GM19438 (cell line): ENCODE measurements at regions not wholly inside any gene's neighbourhood (a gene's known extent, or its start where the extent isn't known, plus 50 kb on each side); places are given as distances from the start of the nearest gene placed in this dataset.

ENCODE experiments used
- ATAC-seq: cut with Tn5 transposase; IDR thresholded peaks from one replicate; pipeline ENCODE4 v1.9.1; 2021; ENCODE audit warnings: low read depth; ENCODE audit not compliant: unreplicated experiment

DNA sequence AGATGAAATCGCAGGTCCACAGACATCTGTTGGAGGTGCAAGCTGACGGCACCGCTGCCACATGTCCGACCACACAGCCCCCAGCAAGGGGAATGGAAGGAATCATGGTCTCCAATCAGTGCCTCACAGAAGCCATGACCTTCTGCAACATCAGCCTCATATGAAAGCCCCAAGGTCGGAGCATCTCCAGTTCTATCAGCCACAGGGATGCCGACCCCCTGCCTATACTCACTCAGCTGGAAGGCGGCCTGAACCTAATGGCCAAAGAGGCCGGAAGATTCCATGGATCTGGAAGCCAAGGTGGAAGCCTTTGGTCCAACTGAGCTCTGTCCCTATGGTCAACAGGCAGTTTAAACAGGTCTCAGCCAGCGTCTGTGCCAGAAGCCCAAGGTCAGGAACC is 278.8 kb downstream of the TNS1 start:
- no peak for ATAC-seq

DNA sequence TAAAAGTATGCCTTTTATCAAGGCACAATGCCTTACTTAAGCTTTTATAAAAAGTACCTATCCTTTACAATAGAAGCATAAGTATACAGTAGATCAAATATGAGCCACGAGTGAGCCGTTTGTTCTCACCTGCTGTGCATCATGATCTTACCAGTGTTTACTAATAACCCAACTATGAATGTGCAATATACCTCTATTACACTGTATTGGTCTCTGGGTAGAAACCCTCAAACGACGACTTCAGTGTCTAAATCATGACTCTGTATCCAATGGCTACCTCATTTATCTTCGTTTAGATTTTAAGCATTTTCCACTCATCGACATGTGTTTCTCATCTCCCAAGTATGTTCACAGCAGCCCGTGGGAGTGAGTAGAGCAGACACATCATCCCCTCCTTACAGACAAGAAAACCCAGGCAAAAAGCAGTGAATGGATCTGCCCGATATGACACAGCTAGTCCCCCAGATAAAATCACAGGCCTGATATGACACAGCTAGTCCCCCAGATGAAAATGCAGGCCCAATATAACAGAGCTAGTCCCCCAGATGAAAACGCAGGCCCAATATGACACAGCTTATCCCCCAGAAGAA is 279.8 kb downstream of the TNS1 start:
- ATAC-seq: no peak

DNA sequence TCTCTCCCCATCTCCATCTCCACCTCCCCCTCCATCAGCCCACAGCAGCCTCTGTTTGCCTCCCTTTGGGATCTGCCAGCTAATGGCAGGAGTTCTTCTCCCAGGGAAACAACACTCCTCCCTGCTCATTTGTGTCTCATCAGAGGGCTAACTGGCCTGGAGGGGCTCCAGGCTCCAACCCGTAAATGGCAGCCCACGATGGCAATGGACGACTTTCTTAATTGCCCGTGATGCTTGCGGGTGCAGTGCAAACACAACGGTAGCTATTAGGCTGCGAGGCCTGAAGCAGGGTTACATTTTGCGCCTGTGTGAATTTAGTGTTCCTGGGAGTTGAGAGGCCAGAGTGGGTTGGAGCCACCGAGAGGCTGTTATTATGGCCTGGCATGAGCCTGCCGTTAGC is 285.1 kb downstream of the TNS1 start:
- no peak for ATAC-seq

DNA sequence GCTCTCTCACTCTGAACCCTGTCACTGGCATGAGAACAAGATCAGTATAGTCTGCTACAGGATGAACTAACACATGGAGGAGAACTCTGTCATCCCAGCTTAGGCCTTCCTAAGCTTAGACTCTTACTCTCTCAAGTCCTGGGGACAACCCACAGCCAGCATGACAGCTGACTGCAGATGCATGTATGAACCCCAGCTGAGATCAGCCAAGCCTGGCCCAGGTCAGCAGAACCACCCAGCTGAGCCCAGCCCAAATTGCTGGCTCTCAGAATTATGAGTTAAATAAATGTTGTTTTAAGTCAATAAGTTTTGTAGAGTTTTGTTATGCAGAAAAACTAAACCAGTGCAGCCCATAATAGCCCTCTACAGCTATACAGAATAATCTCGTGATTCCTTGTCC is 287.3 kb downstream of the TNS1 start:
- no peak for ATAC-seq

DNA sequence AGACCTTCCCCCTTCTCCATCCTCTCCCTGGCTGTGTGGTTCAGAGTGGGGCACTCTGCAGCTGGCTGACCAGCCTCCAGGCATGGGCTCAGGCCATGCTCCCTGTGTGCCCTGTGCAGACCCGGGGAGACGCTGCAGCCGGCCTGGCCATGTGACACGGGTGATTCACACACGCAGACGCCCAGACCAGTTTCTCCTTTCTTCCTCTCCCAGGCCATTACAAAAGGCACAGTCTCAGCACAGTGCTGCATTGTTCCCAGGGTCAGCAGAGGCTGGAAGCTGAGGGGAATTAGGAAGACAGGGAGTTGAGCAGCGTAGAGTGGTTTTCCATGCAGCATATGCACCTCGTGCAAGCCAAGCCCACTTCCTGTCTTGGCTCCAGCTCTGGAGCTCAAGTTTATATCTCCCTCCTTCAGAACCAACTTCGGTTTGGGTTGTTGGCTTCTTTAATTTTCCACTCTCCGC is 288.5 kb downstream of the TNS1 start:
- no peak for ATAC-seq

DNA sequence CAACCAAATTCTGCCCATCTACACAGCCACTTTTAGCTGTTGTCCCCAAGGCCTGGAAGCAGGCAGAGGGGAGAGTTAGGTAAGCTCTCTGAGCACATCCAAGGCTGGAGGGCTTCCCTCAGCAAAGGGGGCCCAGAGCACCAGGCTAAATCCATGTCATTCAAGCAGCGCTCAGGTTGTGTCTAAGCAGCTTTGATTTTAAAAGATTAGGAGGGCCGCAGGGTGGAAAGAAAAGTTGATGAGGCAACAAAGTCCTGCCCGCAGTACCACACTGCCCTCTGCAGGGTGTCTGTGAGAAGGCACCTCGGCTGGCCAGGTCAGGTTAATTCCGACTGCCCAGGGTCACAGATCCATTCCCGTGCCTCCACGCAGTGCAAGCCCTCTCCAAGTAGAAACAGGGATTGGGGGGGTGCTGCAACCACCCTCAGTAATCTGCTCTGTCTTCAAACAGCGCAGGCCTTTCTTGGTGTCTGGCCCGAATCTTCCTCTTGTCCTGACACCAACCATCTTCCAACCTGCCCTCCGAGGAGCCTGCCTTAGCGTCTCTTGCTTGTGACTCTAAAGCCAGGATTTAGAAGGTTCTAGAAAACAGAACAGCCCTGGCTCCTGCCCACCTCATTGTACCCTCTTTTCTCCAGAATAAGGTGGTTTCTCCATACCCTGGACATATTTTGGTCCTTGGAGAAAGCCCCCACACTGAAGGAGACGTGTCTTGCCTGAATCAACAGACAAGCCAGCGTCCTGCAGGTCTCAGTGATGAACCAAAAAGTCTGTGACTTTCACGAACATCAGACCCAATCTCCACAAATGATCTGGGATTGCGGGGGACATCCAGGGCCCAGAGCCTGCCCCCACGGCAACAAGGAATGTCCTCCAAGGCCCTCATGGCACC is 289.2 kb downstream of the TNS1 start:
- no peak for ATAC-seq

DNA sequence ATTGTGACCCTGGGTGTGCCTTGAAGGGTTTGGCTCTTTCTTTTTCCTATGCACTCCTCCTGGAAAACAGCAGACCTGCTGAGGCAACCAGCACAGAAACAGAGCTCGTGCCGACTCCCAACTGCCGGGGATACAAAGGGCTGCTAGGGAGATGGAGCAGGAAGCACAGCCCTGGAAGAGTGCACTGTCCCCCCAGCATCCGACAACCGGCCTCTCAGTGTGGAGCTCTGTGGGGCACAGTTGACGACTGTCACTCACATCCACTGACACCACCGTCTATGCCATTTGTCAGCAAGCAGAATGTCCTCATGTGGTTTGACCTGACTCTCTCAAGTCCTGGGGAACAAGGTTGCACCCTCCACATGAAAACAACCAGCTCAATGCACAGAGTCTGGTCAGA is 290.4 kb downstream of the TNS1 start:
- ATAC-seq: no peak

DNA sequence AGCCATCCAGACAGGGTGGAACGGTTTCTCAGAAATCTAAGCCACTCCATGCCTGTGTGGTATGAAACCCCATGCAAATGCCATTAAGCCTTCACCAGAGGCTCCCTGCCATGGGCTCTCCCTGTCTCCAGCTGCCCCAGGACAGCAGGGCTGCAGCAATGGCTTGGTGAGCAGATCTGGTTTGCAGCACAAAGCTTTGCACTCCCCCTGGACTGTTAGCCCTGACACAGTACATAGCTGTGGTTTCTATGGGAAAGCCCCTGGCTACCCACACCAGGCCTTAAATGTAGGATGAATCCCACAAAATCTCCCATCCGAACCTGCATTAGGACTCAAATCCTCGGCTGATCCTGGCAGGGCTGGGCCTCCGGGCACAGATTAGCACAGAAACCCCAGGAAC is 291.6 kb downstream of the TNS1 start:
- no peak for ATAC-seq

DNA sequence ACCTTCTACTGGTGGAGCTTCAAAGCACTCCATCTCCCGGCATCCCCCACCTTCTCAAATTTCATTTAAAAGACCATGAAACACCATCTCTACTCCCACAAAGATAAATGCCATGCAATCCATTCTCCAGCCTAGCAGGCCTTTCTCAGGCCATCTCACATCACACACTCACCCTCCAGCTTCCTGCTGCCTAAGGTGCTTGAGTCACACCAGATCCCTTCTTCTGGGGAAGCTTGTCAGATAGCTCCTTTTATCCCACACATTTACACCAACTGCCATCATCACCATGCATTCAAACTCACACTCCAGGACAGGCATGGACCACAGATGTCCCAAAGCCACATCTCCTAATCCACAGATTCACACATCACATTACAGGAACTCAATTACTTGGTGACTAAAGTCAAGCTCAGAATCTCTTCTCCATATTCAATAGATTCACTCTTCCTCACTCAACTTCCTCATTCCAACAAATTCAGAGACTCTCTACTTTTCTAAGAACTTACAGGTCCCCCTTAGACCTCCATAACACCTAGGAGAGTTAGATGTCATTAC is 292.5 kb downstream of the TNS1 start:
- ATAC-seq: no peak

DNA sequence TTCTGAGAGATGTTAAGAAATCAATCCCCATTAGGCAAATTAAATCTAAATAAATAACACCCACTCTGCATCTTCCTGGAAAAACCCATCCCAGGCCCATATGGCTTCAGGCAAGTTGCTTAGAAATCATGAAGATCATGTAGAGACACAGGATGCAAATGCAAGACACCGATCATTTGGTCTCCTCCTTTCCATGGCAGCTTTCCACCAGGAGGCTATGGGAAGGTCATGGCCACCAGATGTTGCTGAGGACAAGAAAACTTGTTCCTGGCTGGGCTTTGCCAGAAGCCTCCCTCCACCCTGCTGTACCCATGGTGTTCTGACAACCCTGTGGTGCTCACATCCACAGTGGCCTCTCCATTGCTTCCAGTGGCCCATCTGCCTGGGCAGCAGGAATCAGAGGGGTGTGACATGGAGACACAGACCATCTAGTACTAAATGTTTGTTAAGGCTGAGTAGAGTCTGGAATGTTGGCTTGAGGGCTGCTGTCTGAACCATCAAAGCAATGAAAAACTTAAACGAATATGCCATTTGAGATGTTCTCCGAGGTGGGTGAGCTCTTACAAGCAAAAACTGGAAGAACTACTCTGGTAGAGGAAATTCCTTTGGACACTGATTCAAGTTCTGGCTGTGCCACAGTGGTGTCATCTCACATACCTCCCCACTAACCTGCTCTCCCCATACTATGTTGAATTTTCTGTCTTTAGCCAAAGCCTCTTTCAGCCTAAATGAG is 293.2 kb downstream of the TNS1 start:
- ATAC-seq: no peak

DNA sequence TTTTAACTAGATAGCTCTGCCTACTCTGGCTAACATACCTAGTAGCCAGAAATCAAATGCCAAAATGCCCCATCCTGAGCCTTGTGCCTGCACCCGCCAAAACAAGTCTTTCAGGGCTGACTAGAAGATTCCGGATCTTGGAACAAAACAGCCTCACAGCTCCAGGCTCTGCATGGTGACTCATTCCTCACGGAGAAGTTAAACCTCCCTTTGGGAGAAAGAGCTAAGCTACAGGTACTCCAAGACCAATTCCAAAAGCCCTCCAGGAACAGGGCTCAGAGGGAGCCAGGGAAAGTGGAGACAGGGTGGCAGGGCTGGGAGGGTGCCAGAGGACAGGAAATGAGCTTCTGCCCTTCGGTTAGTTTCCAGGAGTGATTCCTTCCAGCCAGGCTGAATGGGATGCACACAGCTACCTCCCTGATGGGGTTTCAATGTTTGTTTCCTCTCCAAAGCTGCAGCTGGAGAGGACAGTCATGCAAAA is 295.6 kb downstream of the TNS1 start:
- no peak for ATAC-seq

DNA sequence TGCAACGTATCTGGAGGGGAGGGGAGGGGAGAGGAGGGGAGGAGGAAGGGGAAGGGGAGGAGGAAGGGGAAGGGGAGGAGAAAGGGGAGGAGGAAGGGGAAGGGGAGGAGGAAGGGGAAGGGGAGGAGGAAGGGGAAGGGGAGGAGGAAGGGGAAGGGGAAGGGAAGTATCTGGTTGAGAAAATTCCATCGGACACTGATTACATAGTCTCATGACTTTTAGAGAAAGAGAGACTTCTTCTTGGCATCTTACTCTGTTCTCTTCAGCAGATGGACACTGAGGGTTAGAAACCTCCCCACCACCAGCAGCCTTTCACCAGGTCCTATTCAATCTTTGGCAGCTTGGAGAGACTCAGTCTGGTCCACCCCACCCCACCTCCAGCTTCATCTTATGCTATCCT is 296.3 kb downstream of the TNS1 start:
- ATAC-seq: no peak

DNA sequence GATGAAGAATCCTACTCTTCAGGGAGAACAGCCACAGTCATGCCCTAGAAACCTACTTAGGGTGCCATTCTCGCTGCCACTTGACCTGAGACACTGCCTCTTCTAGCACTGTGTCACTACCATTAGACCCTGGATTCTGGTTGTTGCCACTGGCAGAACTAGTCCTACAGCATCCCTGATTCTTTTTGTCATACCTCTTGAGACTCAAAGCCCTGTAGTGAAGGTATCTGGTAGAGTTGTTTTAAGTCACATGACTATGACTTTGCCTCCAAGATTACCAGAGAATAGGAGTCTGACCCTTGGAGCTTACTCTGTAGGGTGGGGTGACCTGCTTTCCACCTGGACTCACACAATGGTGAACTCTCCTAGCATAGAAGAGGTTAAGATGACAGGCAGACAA is 296.7 kb downstream of the TNS1 start:
- ATAC-seq: no peak

DNA sequence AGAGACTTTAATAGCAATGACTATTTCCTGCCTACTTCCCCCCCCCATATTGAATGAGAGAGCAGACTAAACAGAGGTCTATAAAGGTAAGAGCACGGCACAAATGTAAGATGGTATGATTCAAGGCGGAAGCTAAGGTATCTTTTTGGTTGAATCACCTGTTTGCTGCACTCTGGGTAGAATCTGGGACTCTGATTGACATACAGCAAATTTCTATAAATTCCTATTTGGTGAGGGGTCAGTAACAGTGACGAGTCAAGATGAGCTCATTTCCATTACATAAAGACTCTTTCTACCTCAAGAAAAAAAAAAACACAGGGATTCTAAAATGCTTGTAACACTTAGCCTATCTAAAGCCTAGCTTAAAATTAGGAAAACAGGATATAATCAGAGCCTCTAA is 297.3 kb downstream of the TNS1 start:
- ATAC-seq: no peak

DNA sequence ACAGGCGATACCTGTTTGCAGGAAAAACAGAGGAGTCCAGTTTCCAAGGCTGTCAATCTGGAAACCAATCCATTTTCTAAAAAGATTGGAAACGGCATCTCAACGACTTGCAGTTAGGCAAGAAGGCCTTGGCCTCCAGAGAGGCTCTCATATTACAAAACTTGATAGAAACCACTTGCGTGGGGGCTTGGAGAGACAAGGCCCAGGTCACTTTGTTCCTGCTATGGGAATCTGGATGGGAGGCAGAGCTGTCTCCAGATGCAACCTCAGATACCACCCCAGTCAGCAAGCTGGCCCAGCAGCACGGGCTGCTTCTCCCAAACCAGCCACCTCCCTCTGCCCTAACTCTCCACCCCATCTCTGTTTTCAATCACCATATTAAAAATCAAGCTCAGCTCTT is 298.8 kb downstream of the TNS1 start:
- ATAC-seq: no peak

DNA sequence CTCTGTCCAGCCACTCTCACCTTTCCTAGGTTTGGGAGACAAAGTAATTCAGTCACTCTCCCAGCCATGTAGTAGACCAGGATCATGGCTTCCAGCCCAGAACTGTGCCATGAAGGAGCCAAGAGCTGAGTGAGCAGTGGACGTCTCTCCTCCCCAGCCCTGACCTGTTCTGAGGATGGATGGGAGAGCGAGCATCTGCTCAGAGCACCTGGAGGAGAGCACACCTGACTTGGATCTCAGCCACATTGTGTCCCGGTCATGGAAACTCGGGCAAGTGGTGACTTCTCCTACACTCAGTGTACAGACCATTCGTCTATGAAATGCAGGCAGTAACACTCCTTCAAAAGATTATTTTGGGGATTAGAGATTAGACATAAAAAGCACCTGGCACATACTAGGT is 299.7 kb downstream of the TNS1 start:
- ATAC-seq: no peak

DNA sequence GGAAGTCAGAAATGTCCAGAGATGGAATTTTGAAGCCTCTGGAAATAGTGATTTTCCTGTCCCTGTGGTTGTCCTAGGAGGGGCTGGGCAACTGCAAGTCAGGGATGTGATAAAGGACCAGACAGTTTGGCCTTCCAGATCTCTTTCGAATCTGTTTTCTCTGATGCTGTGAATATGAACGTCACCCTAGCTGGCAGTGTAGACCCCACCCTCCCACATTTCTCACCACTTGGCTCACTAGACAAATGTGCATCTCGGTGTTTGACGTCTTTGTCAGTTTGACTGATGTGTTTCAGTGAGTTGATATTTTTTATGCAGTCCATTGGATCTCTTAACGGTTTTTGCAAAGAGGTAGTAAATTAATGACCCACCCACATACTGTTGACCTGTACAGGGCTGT is 301.2 kb downstream of the TNS1 start:
- ATAC-seq: no peak

DNA sequence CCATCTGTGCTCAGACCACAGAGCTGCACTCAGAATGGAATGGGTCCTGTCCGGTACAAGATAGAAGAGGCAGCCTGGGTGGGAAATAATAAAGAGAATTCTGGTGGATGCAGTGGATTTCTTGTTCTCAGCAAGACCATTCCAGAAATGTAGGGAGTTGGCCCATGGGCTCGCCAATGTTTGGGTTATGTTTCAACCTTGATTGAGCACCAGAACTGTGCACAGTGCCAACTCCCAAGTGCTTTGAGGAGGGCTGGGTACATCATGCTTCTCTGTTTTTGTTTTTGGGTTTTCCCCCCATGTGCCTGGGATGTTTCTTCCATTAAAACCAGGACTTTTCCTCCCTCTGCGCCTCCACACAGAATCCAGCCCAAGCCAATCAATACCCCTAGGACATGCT is 304.1 kb downstream of the TNS1 start:
- ATAC-seq: no peak

DNA sequence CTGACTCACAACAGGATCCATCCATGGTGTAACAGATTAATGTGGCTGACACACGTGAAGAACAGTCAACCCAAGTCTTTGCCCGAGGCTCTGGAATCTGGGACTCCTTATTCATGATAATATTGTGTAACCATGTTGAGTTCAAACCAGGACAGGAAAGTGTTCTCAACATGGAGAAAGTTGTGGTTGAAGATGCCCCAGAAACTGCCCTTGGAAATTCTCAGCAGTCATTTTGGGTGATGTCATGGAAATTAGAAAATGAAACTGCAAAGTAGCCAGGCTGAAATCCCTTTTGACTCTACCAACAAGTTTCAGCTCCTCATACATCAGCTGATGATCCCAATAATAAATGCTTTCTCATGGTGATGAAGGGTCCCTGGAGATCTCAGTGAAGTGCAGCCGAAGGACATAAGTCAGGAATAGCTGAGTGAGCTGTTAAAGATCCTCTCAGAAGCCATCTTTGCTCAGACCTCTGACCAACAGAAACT is 307.7 kb downstream of the TNS1 start:
- ATAC-seq: no peak

DNA sequence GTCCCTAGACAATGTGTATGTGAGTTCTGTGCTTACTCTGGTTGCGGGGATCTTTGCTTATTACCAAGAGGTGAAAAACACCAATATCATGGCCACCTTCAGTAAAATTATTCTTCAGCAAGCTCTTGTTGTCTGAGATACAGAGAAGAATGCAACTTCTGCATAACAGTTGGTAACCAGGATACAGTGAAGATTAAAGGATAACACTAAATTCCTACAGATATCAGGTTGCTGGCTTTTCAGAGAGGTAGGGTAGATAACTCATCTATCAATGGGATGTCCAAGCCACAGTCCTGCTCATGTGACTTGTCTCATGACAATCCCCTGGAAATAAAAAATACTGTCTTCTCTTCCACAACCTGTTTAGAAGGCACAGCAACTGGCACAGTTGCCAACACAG is 308.5 kb downstream of the TNS1 start:
- no peak for ATAC-seq

DNA sequence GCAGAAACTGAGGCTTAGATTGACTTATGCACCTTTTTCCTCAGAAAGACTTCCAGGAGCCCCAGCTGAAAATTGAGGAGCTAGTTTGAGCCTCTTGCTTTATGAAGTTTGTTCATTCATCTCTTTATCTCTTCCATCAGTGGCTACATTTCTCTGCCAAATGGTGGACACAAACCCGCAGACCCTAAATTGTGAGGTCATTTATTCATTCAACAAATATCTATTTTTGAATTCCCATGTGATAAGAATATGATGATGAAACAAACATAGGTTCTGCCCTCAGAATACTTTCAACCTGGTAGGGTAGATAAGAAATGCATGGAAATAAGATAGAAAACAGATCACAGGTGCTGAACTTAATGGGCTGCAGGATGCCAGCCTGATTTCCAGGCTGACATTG is 309.4 kb downstream of the TNS1 start:
- no peak for ATAC-seq
